ENCODE measurements at regions not wholly inside any gene's neighbourhood (a gene's known extent, or its start where the extent isn't known, plus 50 kb on each side); places are given as distances from the start of the nearest gene placed in this dataset.

DNA sequence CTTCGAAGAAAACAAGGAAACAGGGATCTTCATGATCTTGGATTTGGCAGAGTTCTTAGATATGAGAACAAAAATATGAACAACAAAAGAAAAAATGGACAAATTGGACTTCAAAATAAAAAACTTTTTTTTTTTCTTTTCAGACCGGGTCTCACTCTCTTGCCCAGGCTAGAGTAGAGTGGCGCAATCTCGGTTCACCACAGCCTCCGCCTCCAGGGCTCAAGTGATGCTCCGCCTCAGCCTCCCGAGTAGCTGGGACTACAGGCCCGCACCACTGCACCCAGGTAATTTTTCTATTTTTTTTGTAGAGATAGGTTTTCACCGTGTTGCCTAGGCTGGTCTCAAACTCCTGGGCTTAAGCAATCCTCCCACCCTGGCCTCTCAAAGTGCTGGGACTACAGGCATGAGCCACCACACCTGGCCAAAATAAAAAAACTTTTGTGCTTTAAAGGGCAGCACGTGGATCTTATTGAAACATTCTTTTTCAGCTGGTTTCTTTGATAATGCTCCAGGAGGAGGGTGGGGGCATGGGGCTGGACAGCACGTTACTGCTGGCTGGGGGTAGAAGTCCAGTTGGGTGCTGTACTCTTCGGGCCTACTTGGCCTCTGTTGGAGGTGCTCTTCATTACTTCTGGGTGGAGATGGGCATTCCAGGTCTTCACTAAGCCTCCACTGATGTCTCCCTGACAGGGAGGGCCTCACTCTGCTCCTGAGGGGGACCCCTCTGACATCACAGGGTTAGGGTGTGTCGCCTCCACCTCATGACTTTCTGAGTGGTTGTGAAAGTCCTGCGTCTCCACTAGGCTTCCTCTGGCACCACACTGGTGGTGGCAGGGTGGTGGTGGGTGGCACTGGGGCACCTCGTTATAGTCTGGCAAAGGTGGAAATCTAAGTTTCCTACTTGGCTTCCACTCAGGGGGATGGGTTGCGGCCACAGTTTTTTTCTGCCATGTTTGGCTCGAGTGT, 150.5 kb upstream of the XPO1 start:
- H3K36me3 ChIP-seq: no peaks in the 10 kb centered on the region
- no peak overlapping the region for H3K4me3 ChIP-seq
- FAIRE-seq (no peak), DNase-seq (no peak), ATAC-seq (no peak)
- no peak overlapping the region for H3K27ac ChIP-seq
- H3K27me3 ChIP-seq: no peaks in the 10 kb centered on the region
- H3K9me3 ChIP-seq: no peaks in the 10 kb centered on the region
- TF ChIP-seq, protein P1, sequence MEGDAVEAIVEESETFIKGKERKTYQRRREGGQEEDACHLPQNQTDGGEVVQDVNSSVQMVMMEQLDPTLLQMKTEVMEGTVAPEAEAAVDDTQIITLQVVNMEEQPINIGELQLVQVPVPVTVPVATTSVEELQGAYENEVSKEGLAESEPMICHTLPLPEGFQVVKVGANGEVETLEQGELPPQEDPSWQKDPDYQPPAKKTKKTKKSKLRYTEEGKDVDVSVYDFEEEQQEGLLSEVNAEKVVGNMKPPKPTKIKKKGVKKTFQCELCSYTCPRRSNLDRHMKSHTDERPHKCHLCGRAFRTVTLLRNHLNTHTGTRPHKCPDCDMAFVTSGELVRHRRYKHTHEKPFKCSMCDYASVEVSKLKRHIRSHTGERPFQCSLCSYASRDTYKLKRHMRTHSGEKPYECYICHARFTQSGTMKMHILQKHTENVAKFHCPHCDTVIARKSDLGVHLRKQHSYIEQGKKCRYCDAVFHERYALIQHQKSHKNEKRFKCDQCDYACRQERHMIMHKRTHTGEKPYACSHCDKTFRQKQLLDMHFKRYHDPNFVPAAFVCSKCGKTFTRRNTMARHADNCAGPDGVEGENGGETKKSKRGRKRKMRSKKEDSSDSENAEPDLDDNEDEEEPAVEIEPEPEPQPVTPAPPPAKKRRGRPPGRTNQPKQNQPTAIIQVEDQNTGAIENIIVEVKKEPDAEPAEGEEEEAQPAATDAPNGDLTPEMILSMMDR (IDR thresholded peaks at IDR 0.05): no peak
- intact Hi-C loops (cut with DNase I): no loop called here
- peaks cover 0 to 3% (median 0%) of the 10 kb centered on the region in 3 donors for H3K4me1 ChIP-seq
- WGBS, 2 donors: 86 to 88% methylated on average over 17 of the region's 17 CpGs

DNA sequence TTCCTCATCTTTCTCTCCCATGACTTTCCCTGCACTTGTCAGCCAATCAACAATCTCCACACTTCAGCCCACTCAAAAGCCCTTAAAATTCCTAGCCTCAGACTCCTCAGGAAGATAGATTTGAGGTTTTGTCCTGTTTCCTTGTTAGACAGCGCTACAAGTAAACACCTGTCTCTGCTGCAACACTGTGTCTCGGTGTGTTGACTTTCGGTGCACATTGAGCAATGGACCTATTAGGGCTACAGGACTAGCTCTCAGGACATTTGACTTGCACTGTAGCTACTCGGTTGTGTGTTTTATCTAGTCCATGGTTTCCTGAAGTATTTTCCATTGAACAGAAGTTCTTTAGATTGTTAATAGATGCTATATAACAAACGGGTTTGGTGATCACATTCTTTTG, 140.9 kb upstream of the XPO1 start:
- ATAC-seq: no peak

GRCh38 chr2:61677942-61678341, 139.8 kb upstream of the XPO1 start:
- no peaks in the 10 kb centered on the region for H3K36me3 ChIP-seq
- H3K27ac ChIP-seq: no peak overlapping the region
- intact Hi-C loops (cut with DNase I): no loop called here
- H3K4me1 ChIP-seq: no peaks in the 10 kb centered on the region
- no peak overlapping the region for H3K4me3 ChIP-seq
- no peaks in the 10 kb centered on the region for H3K27me3 ChIP-seq
- H3K9me3 ChIP-seq: no peaks in the 10 kb centered on the region
- DNase-seq (no peak), ATAC-seq (no peak), FAIRE-seq (no peak)
- TF ChIP-seq, protein P1 (IDR thresholded peaks at IDR 0.05): no peak

More for the DNA sequence above, 140.9 kb upstream of the XPO1 start:
- Histone ChIP-seq H3K36me3 (no peaks in the 10 kb centered on the region), H3K27ac (no peak overlapping the region), H3K4me3 (no peak overlapping the region), H3K4me1 (no peaks in the 10 kb centered on the region), H3K9me3 (no peaks in the 10 kb centered on the region), H3K27me3 (no peaks in the 10 kb centered on the region)
- FAIRE-seq (no peak), DNase-seq (no peak)
- intact Hi-C loops (cut with DNase I): no loop called here
- WGBS, 2 donors: 87 to 92% methylated on average over 5 of the region's 5 CpGs
- TF ChIP-seq, protein P1 (IDR thresholded peaks at IDR 0.05): no peak

GRCh38 chr2:61677306-61677705, 139.2 kb upstream of the XPO1 start:
- intact Hi-C loops (cut with DNase I): no loop called here
- 89 to 93% methylated on average over 1 of the region's 1 CpG for WGBS, 2 donors
- no peak overlapping the region for H3K4me3 ChIP-seq
- H3K9me3 ChIP-seq: no peaks in the 10 kb centered on the region
- ATAC-seq: no peak
- H3K36me3 ChIP-seq: no peaks in the 10 kb centered on the region
- H3K27me3 ChIP-seq: no peaks in the 10 kb centered on the region
- no peak for DNase-seq
- peaks cover 0 to 6% (median 5%) of the 10 kb centered on the region in 3 donors for H3K4me1 ChIP-seq
- no peak for FAIRE-seq
- H3K27ac ChIP-seq: no peak overlapping the region
- TF ChIP-seq, protein P1 (IDR thresholded peaks at IDR 0.05): no peak

DNA sequence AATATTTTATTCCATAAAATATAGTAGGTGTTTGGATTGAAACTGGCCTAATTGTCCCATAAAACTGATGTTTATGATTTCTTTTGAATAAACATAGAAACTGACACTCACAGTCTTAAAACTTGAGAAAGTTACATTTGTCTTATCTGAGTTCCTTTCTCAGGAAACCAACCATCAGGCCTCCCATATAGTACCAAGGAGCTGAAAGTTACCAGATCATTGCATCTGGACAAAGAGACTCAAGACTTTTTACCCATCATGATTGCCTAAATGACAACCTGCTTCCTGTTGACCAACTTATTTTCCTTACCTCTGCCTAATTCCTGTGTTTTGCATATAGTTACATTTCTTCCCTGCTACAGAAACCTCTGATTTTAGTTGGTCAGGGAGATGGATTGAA, 137.0 kb upstream of the XPO1 start:
- Histone ChIP-seq H3K4me3 (no peak overlapping the region), H3K36me3 (no peaks in the 10 kb centered on the region), H3K9me3 (no peaks in the 10 kb centered on the region), H3K4me1 (peaks cover 10 to 25% (median 19%) of the 10 kb centered on the region in 3 donors), H3K27me3 (no peaks in the 10 kb centered on the region), H3K27ac (no peak overlapping the region)
- DNase-seq (no peak), ATAC-seq (no peak), FAIRE-seq (no peak)
- TF ChIP-seq, protein P1 (IDR thresholded peaks at IDR 0.05): no peak
- intact Hi-C loops (cut with DNase I): no loop called here

All from pancreas (tissue), 10 donors.